BJ (cell line): ENCODE measurements at regions not wholly inside any gene's neighbourhood (a gene's known extent, or its start where the extent isn't known, plus 50 kb on each side); places are given as distances from the start of the nearest gene placed in this dataset.

Source experiments
- CTCF ChIA-PET: fragments of 350-600 bp; formaldehyde crosslinking; extraction: SDS; loops from one replicate; lab custom pipeline; 2021; ENCODE audit warnings: antibody characterized with exemption, inconsistent platforms; lab: Yijun Ruan, JAX
- POLR2A ChIA-PET: fragments of 300-600 bp; sonication (Branson Sonifier 250); formaldehyde crosslinking; extraction: SDS; loops from one replicate; lab custom pipeline; 2021; ENCODE audit warnings: antibody characterized with exemption; lab: Charles Lee
- DNase-seq: peaks from one replicate; pipeline ENCODE4 v3.0.0-alpha.2; 2011; ENCODE audit warnings: low read depth
- H3K27me3 ChIP-seq: 2 replicates; pipeline ENCODE4 v1.6.0; 2011; ENCODE audit warnings: low read length; ENCODE audit not compliant: control insufficient read depth, insufficient read depth
- H3K36me3 ChIP-seq: 2 replicates; pipeline ENCODE4 v1.5.1; 2011; ENCODE audit warnings: low read length; ENCODE audit not compliant: control insufficient read depth, insufficient read depth
- H3K4me3 ChIP-seq: 2 replicates; pipeline ENCODE4 v1.5.1; 2011; ENCODE audit warnings: low read depth, mild to moderate bottlenecking, control low read depth, low read length
- CTCF ChIP-seq: IDR thresholded peaks from 2 replicates; pipeline ENCODE4 v1.5.1; 2011; ENCODE audit warnings: low read depth, mild to moderate bottlenecking, control low read depth, inconsistent platforms, low read length, moderate library complexity; ENCODE audit not compliant: insufficient read depth

DNA sequence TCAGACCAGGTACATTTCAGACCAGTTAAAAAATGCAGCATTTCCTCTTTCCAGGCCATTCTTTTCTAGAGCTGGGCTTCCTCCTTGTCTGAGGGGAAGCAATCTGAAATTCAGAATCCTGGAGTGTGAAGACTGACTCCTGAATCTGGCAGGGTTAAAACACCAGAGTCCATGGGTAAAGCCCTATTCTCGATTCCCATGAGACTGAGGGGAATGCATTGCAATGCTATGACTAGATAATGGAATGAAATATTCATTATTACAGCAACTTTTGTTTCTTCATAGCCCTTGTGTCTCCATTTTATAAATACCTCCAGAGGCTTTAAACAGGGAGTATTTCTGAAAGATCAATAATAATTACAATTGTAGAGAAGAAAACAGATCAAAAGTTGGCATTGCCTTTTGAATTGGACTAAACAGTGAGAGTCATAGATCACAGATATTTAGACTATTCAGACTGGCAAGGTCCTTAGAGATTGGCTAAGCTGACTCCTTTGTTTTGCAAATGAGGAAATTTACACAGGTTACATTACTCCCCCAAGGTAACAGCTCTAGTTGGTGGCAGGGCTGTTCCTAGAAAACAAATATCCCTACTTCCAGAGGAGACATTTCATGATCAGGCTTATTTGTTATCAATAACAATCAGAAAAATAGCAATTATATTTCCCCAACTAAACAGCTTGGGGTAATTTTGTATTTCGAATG is 632.6 kb upstream of the KIRREL3 start:
- POLR2A ChIA-PET = no interaction called here
- DNase-seq = no peak
- no peak for TF ChIP-seq CTCF
- no peak overlapping the region for H3K4me3 ChIP-seq
- CTCF ChIA-PET = no interaction called here
- no peaks in the 10 kb centered on the region for H3K36me3 ChIP-seq
- H3K27me3 ChIP-seq = peaks cover 2% of the 10 kb centered on the region; the same call in 1 of the 2 replicates

DNA sequence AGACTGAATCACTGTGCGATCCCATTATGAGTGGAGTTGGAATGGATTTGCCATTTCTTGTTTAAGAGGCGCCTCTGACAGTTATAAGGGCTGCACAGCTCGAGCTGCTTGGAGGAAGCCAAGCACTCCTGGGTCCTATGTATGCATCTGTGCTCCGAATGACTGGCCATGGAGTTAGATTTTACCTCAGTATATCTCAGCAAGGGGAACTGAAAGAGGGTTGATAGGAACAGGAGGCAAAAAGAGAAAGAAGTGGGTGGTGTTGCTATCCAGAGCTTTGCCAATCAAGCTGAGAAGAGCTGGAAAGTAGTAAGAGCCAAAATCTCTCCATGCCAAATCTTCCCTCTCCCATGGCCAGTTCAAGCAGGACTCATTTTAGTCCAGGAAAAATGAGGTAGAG is 632.0 kb upstream of the KIRREL3 start:
- ChIA-PET CTCF (no interaction called here), POLR2A (no interaction called here)
- TF ChIP-seq CTCF = no peak
- Histone ChIP-seq H3K27me3 (peaks cover 2% of the 10 kb centered on the region; the same call in 1 of the 2 replicates), H3K4me3 (no peak overlapping the region), H3K36me3 (no peaks in the 10 kb centered on the region)
- no peak for DNase-seq

- peaks cover 2% of the 10 kb centered on the region; the same call in 1 of the 2 replicates for H3K27me3 ChIP-seq
- ChIA-PET CTCF (no interaction called here), POLR2A (no interaction called here)
- TF ChIP-seq CTCF = no peak
- DNase-seq = no peak
- H3K36me3 ChIP-seq = no peaks in the 10 kb centered on the region
- H3K4me3 ChIP-seq = no peak overlapping the region
These were observed 631.4 kb upstream of the KIRREL3 start for GRCh38 chr11:127631974-127632373.

GRCh38 chr11:127629200-127629599 is 628.6 kb upstream of the KIRREL3 start:
- ChIA-PET POLR2A (no interaction called here), CTCF (no interaction called here)
- no peak for DNase-seq
- Histone ChIP-seq H3K27me3 (peaks cover 2% of the 10 kb centered on the region; the same call in 1 of the 2 replicates), H3K36me3 (no peaks in the 10 kb centered on the region), H3K4me3 (no peak overlapping the region)
- no peak for TF ChIP-seq CTCF

DNA sequence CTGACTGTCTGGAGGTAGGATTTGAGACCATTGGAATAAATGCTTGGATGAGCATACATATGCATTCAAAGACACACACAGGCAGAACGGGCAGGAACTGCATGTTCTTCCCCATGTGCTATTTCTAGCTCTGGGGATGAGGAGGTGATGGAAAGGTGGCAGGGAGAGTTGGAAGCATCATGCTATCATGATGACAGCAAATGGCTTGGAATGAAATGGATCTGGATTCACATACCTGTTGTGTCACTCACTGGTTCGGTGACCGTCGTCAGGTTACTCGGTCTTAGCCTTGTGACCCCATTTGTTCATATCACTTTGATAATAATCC is 627.9 kb upstream of the KIRREL3 start:
- TF ChIP-seq CTCF = no peak
- DNase-seq = no peak
- no peaks in the 10 kb centered on the region for H3K36me3 ChIP-seq
- H3K27me3 ChIP-seq = peaks cover 2% of the 10 kb centered on the region; the same call in 1 of the 2 replicates
- ChIA-PET POLR2A (no interaction called here), CTCF (no interaction called here)
- H3K4me3 ChIP-seq = no peak overlapping the region
